ENCODE measurements at regions not wholly inside any gene's neighbourhood (a gene's known extent, or its start where the extent isn't known, plus 50 kb on each side); places are given as distances from the start of the nearest gene placed in this dataset.
"Not testable (repeated sequence)": the region's sequence is repeated elsewhere in the genome, so short reads cannot be mapped to it uniquely, and the experiment has no call there.

GRCh38 chrX:121389976-121390714, 342.7 kb downstream of the GLUD2 start:
- TF ChIP-seq POLR2AphosphoS5 (IDR thresholded peaks at IDR 0.05) (no peak), POLR2A (IDR thresholded peaks at IDR 0.05) (no peak), CTCF (IDR thresholded peaks at IDR 0.05) (no peak), EP300 (IDR thresholded peaks at IDR 0.05) (no peak)
- 0 to 41% methylated on average over 1 to 3 of the region's 4 CpGs for WGBS, 2 donors (ENCODE audit: low coverage in 1 of 2)
- H3K36me3 ChIP-seq, result no peaks in the 10 kb centered on the region
- H3K4me3 ChIP-seq, result no peak overlapping the region
- H3K27ac ChIP-seq, result no peak overlapping the region
- no peaks in the 10 kb centered on the region for H3K4me1 ChIP-seq
- no peak for ATAC-seq
- no peaks in the 10 kb centered on the region for H3K9me3 ChIP-seq
- no peaks in the 10 kb centered on the region for H3K27me3 ChIP-seq

GRCh38 chrX:121405826-121406225, 358.4 kb downstream of the GLUD2 start:
- WGBS, 2 donors (ENCODE audit: low coverage in 1 of 2), result 44 to 64% methylated on average over 4 of the region's 4 CpGs
- Histone ChIP-seq H3K36me3 (no peaks in the 10 kb centered on the region), H3K4me3 (no peak overlapping the region), H3K27ac (no peak overlapping the region), H3K9me3 (no peaks in the 10 kb centered on the region), H3K27me3 (no peaks in the 10 kb centered on the region), H3K4me1 (no peaks in the 10 kb centered on the region)
- no peak for TF ChIP-seq POLR2A (IDR thresholded peaks at IDR 0.05)
- TF ChIP-seq POLR2AphosphoS5 (IDR thresholded peaks at IDR 0.05), result no peak
- TF ChIP-seq EP300 (IDR thresholded peaks at IDR 0.05), result no peak
- no peak for TF ChIP-seq CTCF (IDR thresholded peaks at IDR 0.05)
- no peak for ATAC-seq

- no peaks in the 10 kb centered on the region for H3K36me3 ChIP-seq
- no peaks in the 10 kb centered on the region for H3K9me3 ChIP-seq
- H3K4me1 ChIP-seq, result no peaks in the 10 kb centered on the region
- no peak overlapping the region for H3K4me3 ChIP-seq
- H3K27me3 ChIP-seq, result no peaks in the 10 kb centered on the region
- WGBS, 2 donors (ENCODE audit: low coverage in 1 of 2), result 74 to 100% methylated on average over 1 to 4 of the region's 5 CpGs
- TF ChIP-seq CTCF (IDR thresholded peaks at IDR 0.05) (no peak), POLR2AphosphoS5 (IDR thresholded peaks at IDR 0.05) (no peak), EP300 (IDR thresholded peaks at IDR 0.05) (no peak)
- no peak for ATAC-seq
- H3K27ac ChIP-seq, result no peak overlapping the region
Measured at GRCh38 chrX:121407627-121408026, 360.2 kb downstream of the GLUD2 start.

DNA sequence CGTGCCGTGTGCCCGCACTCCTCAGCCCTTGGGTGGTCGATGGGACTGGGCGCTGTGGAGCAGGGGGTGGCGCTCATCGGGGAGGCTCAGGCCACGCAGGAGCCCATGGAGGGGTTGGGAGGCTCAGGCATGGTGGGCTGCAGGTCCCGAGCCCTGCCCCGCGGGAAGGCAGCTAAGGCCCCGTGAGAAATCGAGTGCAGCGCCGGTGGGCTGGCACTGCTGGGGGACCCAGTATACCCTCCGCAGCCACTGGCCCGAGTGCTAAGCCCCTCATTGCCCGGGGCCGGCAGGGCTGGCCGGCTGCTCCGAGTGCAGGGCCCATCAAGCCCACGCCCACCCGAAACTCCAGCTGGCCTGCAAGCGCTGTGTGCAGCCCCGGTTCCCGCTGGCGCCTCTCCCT, 384.1 kb downstream of the GLUD2 start:
- H3K27ac ChIP-seq, H3K4me3 ChIP-seq, H3K9me3 ChIP-seq, ATAC-seq, H3K36me3 ChIP-seq, H3K4me1 ChIP-seq, H3K27me3 ChIP-seq: not testable (repeated sequence)
- no CpG with 5 or more reads among the region's 27 CpGs for WGBS, 2 donors (ENCODE audit: low coverage in 1 of 2)

DNA sequence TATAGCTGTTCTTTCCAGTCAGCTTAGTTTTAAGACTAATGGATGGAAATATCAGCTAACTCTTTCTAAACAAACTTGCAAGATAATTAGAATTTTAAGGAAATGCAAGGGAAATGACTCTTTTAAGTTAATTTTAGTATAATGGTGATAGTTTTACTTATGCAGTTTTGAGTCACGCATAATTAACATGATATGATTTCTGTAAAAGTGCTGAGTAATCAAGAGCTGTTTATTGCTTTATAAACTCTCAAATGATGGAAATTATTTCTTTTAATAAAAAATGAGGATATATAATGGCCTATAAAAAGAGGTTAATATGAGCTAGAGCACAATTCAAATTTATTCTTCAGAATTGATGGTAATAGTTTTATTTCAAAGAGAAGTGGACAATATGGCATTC, 385.9 kb downstream of the GLUD2 start:
- ATAC-seq, result no peak
- H3K4me1 ChIP-seq, result no peaks in the 10 kb centered on the region
- H3K27ac ChIP-seq, result no peak overlapping the region
- WGBS, 2 donors (ENCODE audit: low coverage in 1 of 2), result 89 to 100% methylated on average over 1 of the region's 1 CpG
- H3K27me3 ChIP-seq, result no peaks in the 10 kb centered on the region
- H3K4me3 ChIP-seq, result no peak overlapping the region
- H3K9me3 ChIP-seq, result no peaks in the 10 kb centered on the region
- no peak for TF ChIP-seq CTCF (IDR thresholded peaks at IDR 0.05)
- no peak for TF ChIP-seq EP300 (IDR thresholded peaks at IDR 0.05)
- no peak for TF ChIP-seq POLR2AphosphoS5 (IDR thresholded peaks at IDR 0.05)
- no peak for TF ChIP-seq POLR2A (IDR thresholded peaks at IDR 0.05)
- no peaks in the 10 kb centered on the region for H3K36me3 ChIP-seq

GRCh38 chrX:121437666-121438065, 390.3 kb downstream of the GLUD2 start:
- H3K4me1 ChIP-seq, H3K27ac ChIP-seq, ATAC-seq, H3K27me3 ChIP-seq, H3K4me3 ChIP-seq, H3K36me3 ChIP-seq, H3K9me3 ChIP-seq: not testable (repeated sequence)
- 92% methylated on average over 5 of the region's 23 CpGs; no CpG with 5 or more reads in 1 of the 2 donors for WGBS, 2 donors (ENCODE audit: low coverage in 1 of 2)
